Thyroid gland (tissue), 4 donors: ENCODE measurements at regions not wholly inside any gene's neighbourhood (a gene's known extent, or its start where the extent isn't known, plus 50 kb on each side); places are given as distances from the start of the nearest gene placed in this dataset.

ENCODE experiments used
- DNase-seq, 2 donors: peaks; one replicate each; pipeline ENCODE4 v3.0.0-alpha.2; 2019
- H3K27ac ChIP-seq, 3 donors: fragments of 200-600 bp; sonication (generic); 1 replicate in 2 of 3; 2 replicates in 1 of 3; pipeline ENCODE4 v1.5.1; 2016 to 2019; ENCODE audit warnings: mild to moderate bottlenecking in 1 of 3, moderate library complexity in 1 of 3
- H3K27me3 ChIP-seq: fragments of 200-600 bp; sonication (generic); one replicate; pipeline ENCODE4 v1.5.1; 2019
- H3K36me3 ChIP-seq, 2 donors: fragments of 200-600 bp; sonication (generic); one replicate each; pipeline ENCODE4 v1.5.1; 2016 to 2019
- H3K4me1 ChIP-seq, 2 donors: fragments of 200-600 bp; sonication (generic); one replicate each; pipeline ENCODE4 v1.5.1; 2017 to 2019
- H3K4me3 ChIP-seq, 3 donors: fragments of 200-600 bp; sonication (generic); replicated peaks in 1 of 3; 1 replicate in 2 of 3; 2 replicates in 1 of 3; pipeline ENCODE4 v1.5.1; 2016; ENCODE audit warnings: mild to moderate bottlenecking in 1 of 3
- H3K9me3 ChIP-seq: fragments of 200-600 bp; sonication (generic); one replicate; pipeline ENCODE4 v1.5.1; 2017
- CTCF ChIP-seq, 6 experiments: fragments of 200-600 bp in 3 of 6; fragments of 450-650 bp in 3 of 6; sonication (generic) in 3 of 6; IDR thresholded peaks; one replicate each; pipeline ENCODE4 v1.5.1; 2016 to 2019; ENCODE audit warnings: antibody characterized with exemption in 6 of 6, mild to moderate bottlenecking in 2 of 6, inconsistent platforms in 1 of 6, moderate library complexity in 1 of 6
- POLR2A ChIP-seq, 2 donors: fragments of 450-650 bp; IDR thresholded peaks; one replicate each; pipeline ENCODE4 v1.6.1; 2017; ENCODE audit warnings: antibody characterized with exemption in 2 of 2, mild to moderate bottlenecking in 2 of 2, moderate library complexity in 1 of 2
- WGBS, 2 donors: methylation state at CpG; one replicate each; pipeline ENCODE4 v1.1.5; 2017; 5-methylcytosine and 5-hydroxymethylcytosine counted together
- intact Hi-C: fragments of 100-400 bp; cut with DNase I; formaldehyde crosslinking; loops from one replicate; pipeline ENCODE4 v1.15.1; 2023

GRCh38 chr3:55165704-55166405 is 238.0 kb upstream of the LRTM1 start:
- Histone ChIP-seq H3K4me3 (no peak overlapping the region), H3K27ac (no peak overlapping the region), H3K9me3 (no peaks in the 10 kb centered on the region), H3K27me3 (no peaks in the 10 kb centered on the region), H3K4me1 (peaks cover 0 to 12% of the 10 kb centered on the region in 2 donors), H3K36me3 (no peaks in the 10 kb centered on the region)
- 74 to 80% methylated on average over 6 of the region's 6 CpGs for WGBS, 2 donors
- TF ChIP-seq CTCF (IDR thresholded peaks at IDR 0.05), result no peak
- no peak for TF ChIP-seq POLR2A (IDR thresholded peaks at IDR 0.05)
- no peak for DNase-seq
- intact Hi-C loops, result no loop called here

GRCh38 chr3:55165278-55165677 is 237.4 kb upstream of the LRTM1 start:
- H3K36me3 ChIP-seq, result no peaks in the 10 kb centered on the region
- H3K4me3 ChIP-seq, result no peak overlapping the region
- TF ChIP-seq POLR2A (IDR thresholded peaks at IDR 0.05), result no peak
- no peak for DNase-seq
- H3K27me3 ChIP-seq, result no peaks in the 10 kb centered on the region
- no peak overlapping the region for H3K27ac ChIP-seq
- no peaks in the 10 kb centered on the region for H3K9me3 ChIP-seq
- intact Hi-C loops, result no loop called here
- WGBS, 2 donors, result 96 to 97% methylated on average over 3 of the region's 3 CpGs
- H3K4me1 ChIP-seq, result peaks cover 0 to 12% of the 10 kb centered on the region in 2 donors

GRCh38 chr3:55164876-55165275 is 237.0 kb upstream of the LRTM1 start:
- no peak overlapping the region for H3K27ac ChIP-seq
- TF ChIP-seq POLR2A (IDR thresholded peaks at IDR 0.05), result no peak
- no peak for TF ChIP-seq CTCF (IDR thresholded peaks at IDR 0.05)
- 96 to 100% methylated on average over 1 of the region's 1 CpG for WGBS, 2 donors

GRCh38 chr3:55164191-55164590 is 236.3 kb upstream of the LRTM1 start:
- Histone ChIP-seq H3K9me3 (no peaks in the 10 kb centered on the region), H3K4me3 (no peak overlapping the region), H3K27ac (no peak overlapping the region), H3K27me3 (no peaks in the 10 kb centered on the region), H3K4me1 (peaks cover 0 to 12% of the 10 kb centered on the region in 2 donors), H3K36me3 (no peaks in the 10 kb centered on the region)
- DNase-seq, result no peak
- intact Hi-C loops, result no loop called here
- no peak for TF ChIP-seq POLR2A (IDR thresholded peaks at IDR 0.05)
- no peak for TF ChIP-seq CTCF (IDR thresholded peaks at IDR 0.05)

More at GRCh38 chr3:55164876-55165275, 237.0 kb upstream of the LRTM1 start:
- intact Hi-C loops, result no loop called here
- Histone ChIP-seq H3K27me3 (no peaks in the 10 kb centered on the region), H3K36me3 (no peaks in the 10 kb centered on the region), H3K4me3 (no peak overlapping the region), H3K9me3 (no peaks in the 10 kb centered on the region), H3K4me1 (peaks cover 0 to 12% of the 10 kb centered on the region in 2 donors)
- DNase-seq, result no peak

GRCh38 chr3:55163421-55163820 is 235.6 kb upstream of the LRTM1 start:
- intact Hi-C loops, result no loop called here
- H3K27me3 ChIP-seq, result no peaks in the 10 kb centered on the region
- H3K9me3 ChIP-seq, result no peaks in the 10 kb centered on the region
- H3K4me1 ChIP-seq, result peaks cover 0 to 12% of the 10 kb centered on the region in 2 donors
- H3K27ac ChIP-seq, result no peak overlapping the region
- H3K4me3 ChIP-seq, result no peak overlapping the region
- no peaks in the 10 kb centered on the region for H3K36me3 ChIP-seq
- no peak for DNase-seq
- TF ChIP-seq POLR2A (IDR thresholded peaks at IDR 0.05), result no peak
- no peak for TF ChIP-seq CTCF (IDR thresholded peaks at IDR 0.05)
- WGBS, 2 donors, result 91 to 94% methylated on average over 5 of the region's 5 CpGs
